H1 (cell line): ENCODE measurements at regions not wholly inside any gene's neighbourhood (a gene's known extent, or its start where the extent isn't known, plus 50 kb on each side); places are given as distances from the start of the nearest gene placed in this dataset.

ENCODE experiments used
- CTCF ChIA-PET: fragments of 300-600 bp; sonication (Branson Sonifier 250); formaldehyde crosslinking; loops from one replicate; lab custom pipeline; 2021; ENCODE audit not compliant: partially characterized antibody; lab: Charles Lee
- POLR2A ChIA-PET: fragments of 300-600 bp; sonication (Branson Sonifier 250); formaldehyde crosslinking; loops from one replicate; lab custom pipeline; 2021; ENCODE audit warnings: inconsistent platforms; ENCODE audit not compliant: partially characterized antibody; lab: Charles Lee
- DNase-seq, 2 experiments: peaks; one replicate each; pipeline versions ENCODE4 v3.0.0 to v3.0.0-alpha.2; 2010 to 2022; ENCODE audit warnings: low spot score in 2 of 2, low read depth in 1 of 2, mixed read lengths in 1 of 2
- FAIRE-seq: peaks from 2 replicates; lab custom pipeline; 2011; peaks lifted over from hg19 to GRCh38; lab: Jason Lieb, UNC
- H2AFZ ChIP-seq: 2 replicates; pipeline ENCODE4 v1.8.1; 2012; ENCODE audit warnings: low read length, inconsistent platforms
- H2AK5ac ChIP-seq: 2 replicates; pipeline ENCODE4 v1.6.1; 2013; ENCODE audit warnings: low read depth, low read length
- H2BK120ac ChIP-seq: replicated peaks from 2 replicates; pipeline ENCODE3; 2013; ENCODE audit warnings: low read depth, low read length, inconsistent platforms
- H2BK12ac ChIP-seq: 2 replicates; pipeline ENCODE4 v1.6.1; 2013; ENCODE audit warnings: low read depth, low read length
- H2BK15ac ChIP-seq: 2 replicates; pipeline ENCODE4 v1.6.1; 2013; ENCODE audit warnings: low read length
- H2BK20ac ChIP-seq: 2 replicates; pipeline ENCODE4 v1.6.1; 2013; ENCODE audit warnings: low read length
- H2BK5ac ChIP-seq: 2 replicates; pipeline ENCODE4 v1.6.1; 2013; ENCODE audit warnings: low read depth, low read length
- H3K14ac ChIP-seq: 2 replicates; pipeline ENCODE4 v1.6.1; 2013; ENCODE audit warnings: inconsistent platforms; ENCODE audit not compliant: insufficient read length
- H3K18ac ChIP-seq: 2 replicates; pipeline ENCODE4 v1.6.1; 2013; ENCODE audit warnings: low read length; ENCODE audit errors: extremely low read depth
- H3K23ac ChIP-seq: 2 replicates; pipeline ENCODE4 v1.6.1; 2013; ENCODE audit warnings: inconsistent platforms; ENCODE audit not compliant: insufficient read length
- H3K23me2 ChIP-seq: 2 replicates; pipeline ENCODE4 v1.6.1; 2013; ENCODE audit warnings: low read depth, low read length
- H3K27ac ChIP-seq: 2 replicates; pipeline ENCODE4 v1.6.1; 2011; ENCODE audit warnings: low read depth, low read length, inconsistent platforms
- H3K27me3 ChIP-seq, 4 experiments: replicated peaks in 1 of 4; 1 replicate in 1 of 4; 2 replicates in 3 of 4; pipeline versions ENCODE4 v1.6.1 to v1.8.1; 2011 to 2013; ENCODE audit warnings: low read length in 3 of 4, mild to moderate bottlenecking in 3 of 4, inconsistent platforms in 2 of 4, mixed read lengths in 2 of 4, moderate library complexity in 1 of 4; ENCODE audit not compliant: control insufficient read depth in 3 of 4, insufficient read depth in 3 of 4; ENCODE audit errors: extremely low read depth in 1 of 4
- H3K36me3 ChIP-seq, 4 experiments: 2 replicates each; pipeline versions ENCODE4 v1.6.1 to v1.8.1; 2011 to 2013; ENCODE audit warnings: mild to moderate bottlenecking in 4 of 4, low read length in 3 of 4, moderate library complexity in 2 of 4, control low read depth in 1 of 4, inconsistent platforms in 1 of 4; ENCODE audit not compliant: insufficient read depth in 4 of 4, control insufficient read depth in 2 of 4
- H3K4ac ChIP-seq: replicated peaks from 2 replicates; pipeline ENCODE3; 2013; ENCODE audit warnings: low read length, low read depth, mixed read lengths, inconsistent platforms; ENCODE audit not compliant: insufficient read length
- H3K4me1 ChIP-seq, 4 experiments: replicated peaks in 1 of 4; 1 replicate in 1 of 4; 2 replicates in 3 of 4; pipeline versions ENCODE4 v1.6.1 to v1.8.1; 2011 to 2013; ENCODE audit warnings: low read length in 3 of 4, inconsistent platforms in 2 of 4, mixed read lengths in 1 of 4; ENCODE audit not compliant: insufficient read depth in 4 of 4, control insufficient read depth in 3 of 4
- H3K4me2 ChIP-seq, 2 experiments: 2 replicates each; pipeline versions ENCODE4 v1.6.1 to v1.8.1; 2011 to 2013; ENCODE audit warnings: low read depth in 2 of 2, low read length in 2 of 2, control low read depth in 1 of 2, inconsistent platforms in 1 of 2, mild to moderate bottlenecking in 1 of 2; ENCODE audit not compliant: insufficient read depth in 1 of 2
- H3K4me3 ChIP-seq, 4 experiments: fragments of 200-600, 300-600 bp in 1 of 4; sonication (generic), shearing (Covaris generic), sonication (Bioruptor Twin) in 1 of 4; 2 replicates each; pipeline versions ENCODE4 v1.5.1 to v1.8.1; 2011 to 2016; ENCODE audit warnings: low read length in 4 of 4, low read depth in 3 of 4, control low read depth in 2 of 4, inconsistent platforms in 2 of 4, mild to moderate bottlenecking in 2 of 4, mixed read lengths in 1 of 4, moderate library complexity in 1 of 4; ENCODE audit not compliant: insufficient read depth in 2 of 4; ENCODE audit errors: extremely low read depth in 1 of 4
- H3K56ac ChIP-seq: replicated peaks from 2 replicates; pipeline ENCODE3; 2013; ENCODE audit warnings: low read depth, mild to moderate bottlenecking, mixed read lengths, low read length, inconsistent platforms; ENCODE audit not compliant: insufficient read length
- H3K79me1 ChIP-seq: 2 replicates; pipeline ENCODE4 v1.6.1; 2013; ENCODE audit warnings: low read depth, low read length, control low read depth
- H3K79me2 ChIP-seq, 2 experiments: 2 replicates each; pipeline versions ENCODE4 v1.6.1 to v1.8.1; 2012 to 2013; ENCODE audit warnings: low read length in 2 of 2, mild to moderate bottlenecking in 2 of 2, inconsistent platforms in 1 of 2; ENCODE audit not compliant: insufficient read depth in 2 of 2, control insufficient read depth in 1 of 2
- H3K9ac ChIP-seq, 4 experiments: replicated peaks in 1 of 4; 1 replicate in 1 of 4; 2 replicates in 3 of 4; pipeline versions ENCODE4 v1.6.1 to v1.8.1; 2011 to 2013; ENCODE audit warnings: low read depth in 3 of 4, low read length in 3 of 4, control low read depth in 2 of 4, mild to moderate bottlenecking in 2 of 4, moderate library complexity in 2 of 4, inconsistent platforms in 1 of 4; ENCODE audit errors: extremely low read depth in 1 of 4
- H3K9me3 ChIP-seq, 2 experiments: 2 replicates each; pipeline versions ENCODE4 v1.6.1 to v1.8.1; 2012 to 2013; ENCODE audit warnings: mild to moderate bottlenecking in 2 of 2, moderate library complexity in 2 of 2, control low read depth in 1 of 2, inconsistent platforms in 1 of 2, low read depth in 1 of 2, low read length in 1 of 2, mixed read lengths in 1 of 2; ENCODE audit not compliant: insufficient read depth in 2 of 2
- H4K20me1 ChIP-seq, 2 experiments: replicated peaks in 1 of 2; 2 replicates each; pipeline versions ENCODE3 to v1.8.1; 2011 to 2013; ENCODE audit warnings: inconsistent platforms in 2 of 2, low read length in 2 of 2, mild to moderate bottlenecking in 1 of 2; ENCODE audit not compliant: insufficient read depth in 2 of 2, control insufficient read depth in 1 of 2
- H4K5ac ChIP-seq: 2 replicates; pipeline ENCODE4 v1.6.1; 2013; ENCODE audit warnings: low read length, low read depth, mixed read lengths, inconsistent platforms; ENCODE audit not compliant: insufficient read length
- H4K8ac ChIP-seq: 2 replicates; pipeline ENCODE4 v1.8.0; 2013; ENCODE audit warnings: mild to moderate bottlenecking, moderate library complexity, low read length, inconsistent platforms; ENCODE audit not compliant: insufficient read depth; ENCODE audit errors: extremely low read depth
- H4K91ac ChIP-seq: replicated peaks from 2 replicates; pipeline ENCODE3; 2013; ENCODE audit warnings: low read length, mixed read lengths, inconsistent platforms; ENCODE audit not compliant: insufficient read length
- EGR1 ChIP-seq: IDR thresholded peaks from 2 replicates; pipeline ENCODE4 v1.6.1; 2011; ENCODE audit warnings: low read depth, low read length, borderline replicate concordance
- WGBS, 2 experiments: shearing (Covaris generic) in 1 of 2; methylation state at CpG; one replicate each; pipeline versions ENCODE4 v1.1.6 to v1.1.7; 2013 to 2015; ENCODE audit warnings: low lambda C conversion rate in 2 of 2, mixed read lengths in 2 of 2, inconsistent platforms in 1 of 2, low coverage in 1 of 2, missing lambda C conversion rate in 1 of 2; ENCODE audit not compliant: insufficient replicate concordance in 2 of 2, insufficient coverage in 1 of 2, insufficient read length in 1 of 2; ENCODE audit errors: extremely low coverage in 1 of 2, missing lambda C conversion rate in 1 of 2; 5-methylcytosine and 5-hydroxymethylcytosine counted together

DNA sequence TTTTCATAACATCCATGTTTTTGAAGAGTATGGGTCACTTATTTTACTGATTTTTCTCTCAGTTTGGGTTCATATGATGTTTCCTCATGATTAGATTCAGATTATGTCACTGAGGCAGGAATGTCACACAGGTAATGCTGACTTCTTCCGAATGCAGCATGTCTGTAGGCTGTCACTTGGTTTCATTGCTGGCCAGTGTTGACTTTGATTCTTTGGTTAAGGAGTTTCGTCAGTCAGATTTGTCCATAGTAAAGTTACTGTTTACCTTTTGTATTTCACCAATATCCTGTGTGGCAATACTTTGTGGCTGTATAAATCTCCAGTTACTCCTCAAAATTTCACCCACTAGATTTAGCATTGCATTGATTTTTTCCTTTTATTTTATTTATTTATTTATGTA, 105.6 kb downstream of the MRPL57 start:
- H3K9ac ChIP-seq: no peak overlapping the region
- no peak overlapping the region for H2AFZ ChIP-seq
- H3K27ac ChIP-seq: no peak overlapping the region
- no peak overlapping the region for H2AK5ac ChIP-seq
- H2BK20ac ChIP-seq: no peak overlapping the region
- POLR2A ChIA-PET: interaction anchor here (0.6 kb wide), 1 partner anchor 244 kb away, joined by 3 read pairs; no protein-coding TSS in a partner anchor
- H4K5ac ChIP-seq: no peak overlapping the region
- H3K79me1 ChIP-seq: no peaks in the 10 kb centered on the region
- no peak overlapping the region for H3K4ac ChIP-seq
- 86% methylated on average over 2 of the region's 2 CpGs; no CpG with 5 or more reads in 1 of the 2 experiments for WGBS, 2 experiments
- no peak overlapping the region for H2BK5ac ChIP-seq
- H2BK15ac ChIP-seq: no peak overlapping the region
- no peaks in the 10 kb centered on the region for H3K27me3 ChIP-seq
- no peak overlapping the region for H2BK120ac ChIP-seq
- H4K20me1 ChIP-seq: no peaks in the 10 kb centered on the region
- no peaks in the 10 kb centered on the region for H3K79me2 ChIP-seq
- H3K14ac ChIP-seq: no peak overlapping the region
- no peak for FAIRE-seq
- H3K56ac ChIP-seq: no peak overlapping the region
- no peak for TF ChIP-seq EGR1
- H3K23ac ChIP-seq: no peak overlapping the region
- no peak overlapping the region for H3K18ac ChIP-seq
- no peak overlapping the region for H2BK12ac ChIP-seq
- no peak overlapping the region for H4K91ac ChIP-seq
- no peak overlapping the region for H4K8ac ChIP-seq
- 0 out of 7 replicates have a peak, but pooled peaks cover 0 to 2% (median 0%) of the 10 kb centered on the region in 4 experiments for H3K4me1 ChIP-seq
- no peaks in the 10 kb centered on the region for H3K9me3 ChIP-seq
- H3K36me3 ChIP-seq: no peaks in the 10 kb centered on the region
- no peaks in the 10 kb centered on the region for H3K23me2 ChIP-seq
- CTCF ChIA-PET: interaction anchor here (0.6 to 1.2 kb wide), 2 partner anchors 8 to 15 kb away, joined by 3 read pairs; no protein-coding TSS in a partner anchor
- no peak overlapping the region for H3K4me3 ChIP-seq
- no peak overlapping the region for H3K4me2 ChIP-seq
- no peak for DNase-seq
